Hepatocyte (in vitro differentiated cells): ENCODE measurements at regions not wholly inside any gene's neighbourhood (a gene's known extent, or its start where the extent isn't known, plus 50 kb on each side); places are given as distances from the start of the nearest gene placed in this dataset.

Experiments used
- EZH2phosphoT487 ChIP-seq: fragments of 200-600 bp; sonication (generic); IDR thresholded peaks from one replicate; pipeline ENCODE4 v1.6.1; 2018; ENCODE audit warnings: antibody characterized with exemption, mild to moderate bottlenecking, low read depth, moderate library complexity; ENCODE audit not compliant: unreplicated experiment, severe bottlenecking
- TF ChIP-seq, protein P1 (sequence below): fragments of 200-600 bp; sonication (generic); IDR thresholded peaks from 2 replicates; pipeline ENCODE4 v1.5.1; 2016; ENCODE audit warnings: antibody characterized with exemption, mild to moderate bottlenecking; ENCODE audit not compliant: poor library complexity

- TF ChIP-seq, protein P1, sequence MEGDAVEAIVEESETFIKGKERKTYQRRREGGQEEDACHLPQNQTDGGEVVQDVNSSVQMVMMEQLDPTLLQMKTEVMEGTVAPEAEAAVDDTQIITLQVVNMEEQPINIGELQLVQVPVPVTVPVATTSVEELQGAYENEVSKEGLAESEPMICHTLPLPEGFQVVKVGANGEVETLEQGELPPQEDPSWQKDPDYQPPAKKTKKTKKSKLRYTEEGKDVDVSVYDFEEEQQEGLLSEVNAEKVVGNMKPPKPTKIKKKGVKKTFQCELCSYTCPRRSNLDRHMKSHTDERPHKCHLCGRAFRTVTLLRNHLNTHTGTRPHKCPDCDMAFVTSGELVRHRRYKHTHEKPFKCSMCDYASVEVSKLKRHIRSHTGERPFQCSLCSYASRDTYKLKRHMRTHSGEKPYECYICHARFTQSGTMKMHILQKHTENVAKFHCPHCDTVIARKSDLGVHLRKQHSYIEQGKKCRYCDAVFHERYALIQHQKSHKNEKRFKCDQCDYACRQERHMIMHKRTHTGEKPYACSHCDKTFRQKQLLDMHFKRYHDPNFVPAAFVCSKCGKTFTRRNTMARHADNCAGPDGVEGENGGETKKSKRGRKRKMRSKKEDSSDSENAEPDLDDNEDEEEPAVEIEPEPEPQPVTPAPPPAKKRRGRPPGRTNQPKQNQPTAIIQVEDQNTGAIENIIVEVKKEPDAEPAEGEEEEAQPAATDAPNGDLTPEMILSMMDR, result no peak
- no peak for TF ChIP-seq EZH2phosphoT487
These were observed 301.3 kb downstream of the IL20RB start for GRCh38 chr3:137259089-137259488.
